HepG2 (cell line): ENCODE measurements at regions not wholly inside any gene's neighbourhood (a gene's known extent, or its start where the extent isn't known, plus 50 kb on each side); places are given as distances from the start of the nearest gene placed in this dataset.

ENCODE experiments used
- ATAC-seq: fragments of 200-7000 bp; cut with Tn5 transposase; 3 replicates; pipeline ENCODE4 v1.9.1; 2020; ENCODE audit warnings: mild to moderate bottlenecking, moderate library complexity
- BruUV-seq: library from RNA; stranded (reverse); fragments of 400-500 nt; replicated peaks from 2 replicates; lab custom pipeline; 2021; lab: Mats Ljungman, UMichigan
- CTCF ChIA-PET: fragments of 300-600 bp; formaldehyde crosslinking; extraction: SDS; loops from one replicate; lab custom pipeline; 2021; ENCODE audit warnings: low total read pairs, inconsistent platforms, low intra/inter-chr PET ratio; lab: Yijun Ruan, JAX
- POLR2A ChIA-PET: fragments of 350-600 bp; sonication (Branson Sonifier 250); formaldehyde crosslinking; loops from one replicate; lab custom pipeline; 2020; ENCODE audit warnings: antibody characterized with exemption, inconsistent platforms; lab: Yijun Ruan, JAX
- DNase-seq: peaks from one replicate; pipeline ENCODE4 v3.0.0-alpha.2; 2015; ENCODE audit warnings: low spot score
- FAIRE-seq: peaks from 3 replicates; lab custom pipeline; 2011; peaks lifted over from hg19 to GRCh38; lab: Jason Lieb, UNC
- H2AFZ ChIP-seq: one replicate; pipeline ENCODE4 v1.6.1; 2011; ENCODE audit warnings: low read length, inconsistent platforms
- H3K27ac ChIP-seq: fragments of 300-600 bp; 3 replicates; pipeline ENCODE4 v1.8.0; 2011; ENCODE audit warnings: mixed run types, mild to moderate bottlenecking, mixed read lengths, low read length, inconsistent platforms; ENCODE audit not compliant: insufficient read depth; ENCODE audit errors: extremely low read length
- H3K27me3 ChIP-seq, 2 experiments: fragments of 200-600 bp in 1 of 2; 2 replicates in 1 of 2; 3 replicates in 1 of 2; pipeline versions ENCODE4 v1.6.0 to v1.8.0; 2011; ENCODE audit warnings: low read length in 2 of 2, mild to moderate bottlenecking in 2 of 2, moderate library complexity in 2 of 2, inconsistent platforms in 1 of 2; ENCODE audit not compliant: insufficient read depth in 2 of 2, control insufficient read depth in 1 of 2
- H3K36me3 ChIP-seq, 2 experiments: fragments of 200-600 bp in 1 of 2; replicated peaks in 1 of 2; 2 replicates in 1 of 2; 3 replicates in 1 of 2; pipeline versions ENCODE4 v1.5.1 to v1.8.0; 2011; ENCODE audit warnings: low read length in 2 of 2, inconsistent platforms in 1 of 2; ENCODE audit not compliant: insufficient read depth in 2 of 2, control insufficient read depth in 1 of 2
- H3K4me1 ChIP-seq: 2 replicates; pipeline ENCODE4 v1.5.1; 2012; ENCODE audit warnings: low read length, inconsistent platforms; ENCODE audit not compliant: insufficient read depth
- H3K4me2 ChIP-seq: 2 replicates; pipeline ENCODE4 v1.6.0; 2011; ENCODE audit warnings: low read depth, low read length, inconsistent platforms
- H3K4me3 ChIP-seq, 3 experiments: fragments of 200-600 bp in 1 of 3; sonication (generic), shearing (Covaris generic) in 1 of 3; replicated peaks in 1 of 3; 2 replicates each; pipeline ENCODE4 v1.5.1; 2011 to 2016; ENCODE audit warnings: low read length in 3 of 3, inconsistent platforms in 2 of 3, low read depth in 2 of 3, mild to moderate bottlenecking in 2 of 3, control low read depth in 1 of 3, mixed read lengths in 1 of 3; ENCODE audit not compliant: insufficient read depth in 1 of 3
- H3K79me2 ChIP-seq: one replicate; pipeline ENCODE4 v1.6.1; 2011; ENCODE audit warnings: low read length, inconsistent platforms; ENCODE audit not compliant: insufficient read depth
- H3K9ac ChIP-seq: 2 replicates; pipeline ENCODE4 v1.6.0; 2011; ENCODE audit warnings: mild to moderate bottlenecking, low read depth, low read length, inconsistent platforms; ENCODE audit not compliant: insufficient read depth
- H3K9me3 ChIP-seq: 2 replicates; pipeline ENCODE4 v1.5.1; 2012; ENCODE audit warnings: mild to moderate bottlenecking, low read length
- H4K20me1 ChIP-seq: 2 replicates; pipeline ENCODE4 v1.6.0; 2011; ENCODE audit warnings: inconsistent platforms, mild to moderate bottlenecking, low read length, moderate library complexity; ENCODE audit not compliant: insufficient read depth
- CEBPB ChIP-seq: IDR thresholded peaks from 2 replicates; pipeline ENCODE4 v1.6.1; 2011; ENCODE audit warnings: low read depth, low read length, improper control_type of control experiment, borderline replicate concordance
- CEBPG ChIP-seq: IDR thresholded peaks from 2 replicates; pipeline ENCODE4 v1.6.1; 2016
- HNF4A ChIP-seq: sonication (generic); formaldehyde crosslinking; IDR thresholded peaks from 2 replicates; pipeline ENCODE4 v1.4.0; 2020; ENCODE audit warnings: missing genetic modification reagents
- HNF4G ChIP-seq, 2 experiments: sonication (generic) in 1 of 2; formaldehyde crosslinking in 1 of 2; IDR thresholded peaks; 2 replicates each; pipeline versions ENCODE4 v1.4.0 to v1.6.1; 2011 to 2020; ENCODE audit warnings: borderline replicate concordance in 2 of 2, low read depth in 2 of 2, mild to moderate bottlenecking in 2 of 2, low read length in 1 of 2, missing genetic modification reagents in 1 of 2, moderate library complexity in 1 of 2
- KLF11 ChIP-seq: IDR thresholded peaks from 2 replicates; pipeline ENCODE4 v1.6.1; 2016; ENCODE audit warnings: missing compliant biosample characterization
- MAFF ChIP-seq: IDR thresholded peaks from 2 replicates; pipeline ENCODE4 v1.6.1; 2011; ENCODE audit warnings: low read depth, low read length, improper control_type of control experiment
- MAFG ChIP-seq: sonication (generic); formaldehyde crosslinking; IDR thresholded peaks from 2 replicates; pipeline ENCODE4 v1.5.1; 2020; ENCODE audit warnings: mild to moderate bottlenecking, missing genetic modification reagents
- MAFK ChIP-seq, 2 experiments: IDR thresholded peaks in 1 of 2; conservative IDR thresholded peaks in 1 of 2; 2 replicates each; pipeline ENCODE4 v1.6.1; 2011; ENCODE audit warnings: improper control_type of control experiment in 2 of 2, low read length in 2 of 2
- PPARG ChIP-seq: conservative IDR thresholded peaks from 2 replicates; pipeline ENCODE4 v1.6.1; 2016; ENCODE audit warnings: missing biosample characterization, missing genetic modification reagents
- SP4 ChIP-seq: sonication (generic); formaldehyde crosslinking; IDR thresholded peaks from 2 replicates; pipeline ENCODE4 v1.8.1; 2023; ENCODE audit warnings: mild to moderate bottlenecking, missing genetic modification reagents
- TAF1 ChIP-seq: sonication (generic); formaldehyde crosslinking; IDR thresholded peaks from 2 replicates; pipeline ENCODE4 v1.4.0; 2020; ENCODE audit warnings: missing genetic modification reagents
- TEAD3 ChIP-seq: optimal IDR thresholded peaks from 2 replicates; pipeline ENCODE3; 2016; ENCODE audit warnings: borderline replicate concordance
- ZMAT3 ChIP-seq: sonication (generic); formaldehyde crosslinking; conservative IDR thresholded peaks from 2 replicates; pipeline ENCODE4 v1.7.0; 2021; ENCODE audit warnings: missing genetic modification reagents
- ZNF44 ChIP-seq: sonication (generic); formaldehyde crosslinking; IDR thresholded peaks from 2 replicates; pipeline ENCODE4 v1.5.1; 2020; ENCODE audit warnings: mild to moderate bottlenecking, missing genetic modification reagents
- ZNF841 ChIP-seq: sonication (generic); formaldehyde crosslinking; IDR thresholded peaks from 2 replicates; pipeline ENCODE4 v1.8.1; 2023; ENCODE audit warnings: missing genetic modification reagents, borderline replicate concordance
- WGBS: methylation state at CpG from one replicate; pipeline ENCODE4 v1.1.6; 2017; ENCODE audit warnings: low lambda C conversion rate; 5-methylcytosine and 5-hydroxymethylcytosine counted together
- in situ Hi-C: cut with HindIII; loops from 2 replicates; pipeline ENCODE4 v1.10.0; 2017; ENCODE audit warnings: low pct_unique_long_range_greater_than_20kb; ENCODE audit not compliant: extremely low pct_ligation_motif_present
- intact Hi-C: fragments of 100-400 bp; cut with micrococcal nuclease; formaldehyde crosslinking; loops from one replicate; pipeline ENCODE4 v1.10.0; 2022; ENCODE audit not compliant: unreplicated experiment
- TF ChIP-seq, protein P1 (sequence below): sonication (generic); formaldehyde crosslinking; IDR thresholded peaks from 2 replicates; pipeline ENCODE4 v1.5.0; 2020; ENCODE audit warnings: missing genetic modification reagents, mild to moderate bottlenecking, borderline replicate concordance

DNA sequence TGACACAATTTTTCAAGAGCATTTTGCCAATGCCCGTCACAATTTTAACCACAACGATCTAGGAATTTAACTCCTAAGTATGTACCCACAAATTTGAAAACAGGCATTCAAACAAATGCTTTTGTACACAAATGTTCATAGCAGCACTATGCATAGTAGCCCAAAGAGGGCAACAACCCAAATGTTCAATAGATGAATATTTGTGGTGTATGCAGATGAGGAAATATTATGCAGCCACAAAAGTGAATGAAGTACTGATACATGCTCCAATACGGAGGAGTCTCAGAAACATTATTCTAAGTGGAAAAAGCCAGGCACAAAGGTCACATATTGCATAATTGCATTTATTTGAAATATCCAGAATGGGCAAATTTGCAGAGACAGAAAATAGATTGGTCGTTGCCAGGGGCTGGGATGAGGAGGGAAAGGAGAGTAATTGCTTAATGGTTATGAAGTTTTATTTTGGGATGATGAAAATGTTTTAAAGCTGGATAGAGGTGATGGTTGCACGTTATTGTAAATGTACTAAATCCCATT lies 117.2 kb downstream of the PXDC1 start:
- no peaks in the 10 kb centered on the region for H3K79me2 ChIP-seq
- CTCF ChIA-PET: no interaction called here
- H3K4me3 ChIP-seq: no peak overlapping the region
- whole genome bisulfite sequencing: 36% methylated on average over 5 of the region's 5 CpGs
- no peak overlapping the region for H3K4me2 ChIP-seq
- in situ Hi-C loops (no loop called here), intact Hi-C loops (no loop called here)
- POLR2A ChIA-PET: no interaction called here
- no peak for FAIRE-seq
- H3K27me3 ChIP-seq: 0 out of 5 replicates have a peak, but pooled peaks cover 0 to 13% of the 10 kb centered on the region in 2 experiments
- H3K4me1 ChIP-seq: 0 out of 2 replicates have a peak, but pooled peaks cover 4% of the 10 kb centered on the region
- no peak overlapping the region for H3K9ac ChIP-seq
- no peaks in the 10 kb centered on the region for H3K9me3 ChIP-seq
- TF ChIP-seq PPARG (CRISPR knock-in tag) (no peak), MAFK (conservative IDR thresholded peaks at IDR 0.05 in 1 of 2, IDR thresholded peaks at IDR 0.05 in 1 of 2; ENCODE audit: low read length in 2 of 2) (0 out of 4 replicates have a peak, but pooled peaks have one; percentile 8 to 34), CEBPG (CRISPR knock-in tag) (peak; percentile 18; the same call in 1 of the 2 replicates), CEBPB (peak; percentile 52; the same call in 1 of the 2 replicates), HNF4A (CRISPR knock-in tag) (0 out of 2 replicates have a peak, but pooled peaks have one; percentile 21), HNF4G (IDR thresholded peaks at IDR 0.05; ENCODE audit: borderline replicate concordance, low read depth, low read length) (peak; percentile 12; the same call in 1 of the 2 replicates), HNF4G (CRISPR knock-in tag; IDR thresholded peaks at IDR 0.05; ENCODE audit: borderline replicate concordance, low read depth) (no peak), ZNF44 (CRISPR knock-in tag) (no peak), MAFF (0 out of 2 replicates have a peak, but pooled peaks have one; percentile 33)
- no peaks in the 10 kb centered on the region for H3K36me3 ChIP-seq
- H2AFZ ChIP-seq: no peak overlapping the region
- ATAC-seq: no peak
- no peak overlapping the region for H3K27ac ChIP-seq
- BruUV-seq: no TSS peak
- no peak for DNase-seq
- no peaks in the 10 kb centered on the region for H4K20me1 ChIP-seq

DNA sequence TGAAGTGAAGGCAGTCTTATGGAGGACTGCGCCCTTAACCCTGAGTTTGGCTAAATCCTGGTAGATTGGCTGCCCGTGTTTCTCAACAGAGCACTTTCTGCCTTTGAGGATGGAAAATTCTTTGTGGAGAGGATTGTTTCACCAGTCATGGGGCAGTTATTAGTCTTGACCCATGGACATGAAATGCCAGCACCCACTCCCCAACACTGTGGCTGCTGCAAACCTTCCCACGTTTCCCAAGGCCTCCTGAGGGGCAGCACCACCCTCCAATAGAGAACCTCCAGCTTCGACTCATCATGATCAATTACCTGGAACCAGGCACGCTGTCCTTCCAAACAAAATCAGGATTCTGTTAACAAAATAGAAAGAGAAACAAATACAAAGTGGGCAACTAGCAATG lies 117.8 kb downstream of the PXDC1 start:
- DNase-seq (no peak), ATAC-seq (no peak), FAIRE-seq (no peak)
- Histone ChIP-seq H2AFZ (no peak overlapping the region), H3K36me3 (no peaks in the 10 kb centered on the region), H4K20me1 (no peaks in the 10 kb centered on the region), H3K27me3 (peaks cover 0 to 19% of the 10 kb centered on the region in 2 experiments; a peak in 3 of 5 replicates), H3K9ac (no peak overlapping the region), H3K9me3 (no peaks in the 10 kb centered on the region), H3K4me1 (0 out of 2 replicates have a peak, but pooled peaks cover 4% of the 10 kb centered on the region), H3K4me2 (no peak overlapping the region), H3K79me2 (no peaks in the 10 kb centered on the region)
- POLR2A ChIA-PET: no interaction called here
- intact Hi-C loops: no loop called here
- CTCF ChIA-PET: no interaction called here
- 65% methylated on average over 5 of the region's 5 CpGs for WGBS
- no TSS peak for BruUV-seq
- in situ Hi-C loops: no loop called here
- no peak for TF ChIP-seq ZMAT3
- TF ChIP-seq KLF11 (CRISPR knock-in tag): no peak
- no peak for TF ChIP-seq MAFG
- no peak for TF ChIP-seq TEAD3 (CRISPR knock-in tag)
- TF ChIP-seq ZNF841 (CRISPR knock-in tag): no peak
- no peak for TF ChIP-seq TAF1 (CRISPR knock-in tag)
- TF ChIP-seq, protein P1, sequence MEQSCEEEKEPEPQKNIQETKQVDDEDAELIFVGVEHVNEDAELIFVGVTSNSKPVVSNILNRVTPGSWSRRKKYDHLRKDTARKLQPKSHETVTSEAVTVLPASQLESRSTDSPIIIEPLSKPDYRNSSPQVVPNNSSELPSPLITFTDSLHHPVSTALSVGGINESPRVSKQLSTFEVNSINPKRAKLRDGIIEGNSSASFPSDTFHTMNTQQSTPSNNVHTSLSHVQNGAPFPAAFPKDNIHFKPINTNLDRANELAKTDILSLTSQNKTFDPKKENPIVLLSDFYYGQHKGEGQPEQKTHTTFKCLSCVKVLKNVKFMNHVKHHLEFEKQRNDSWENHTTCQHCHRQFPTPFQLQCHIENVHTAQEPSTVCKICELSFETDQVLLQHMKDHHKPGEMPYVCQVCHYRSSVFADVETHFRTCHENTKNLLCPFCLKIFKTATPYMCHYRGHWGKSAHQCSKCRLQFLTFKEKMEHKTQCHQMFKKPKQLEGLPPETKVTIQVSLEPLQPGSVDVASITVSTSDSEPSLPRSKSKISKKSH (CRISPR knock-in tag): no peak
- no peak for TF ChIP-seq SP4 (CRISPR knock-in tag)
- TF ChIP-seq, all 625 proteins: peak for 0
- no peak overlapping the region for H3K4me3 ChIP-seq
- no peak overlapping the region for H3K27ac ChIP-seq
